ENCODE measurements at regions not wholly inside any gene's neighbourhood (a gene's known extent, or its start where the extent isn't known, plus 50 kb on each side); places are given as distances from the start of the nearest gene placed in this dataset.

GRCh38 chr22:47533961-47534803, 771.7 kb downstream of the TBC1D22A start:
- TF ChIP-seq GATA2 (IDR thresholded peaks at IDR 0.05; ENCODE audit: low read depth, low read length) (no peak), GATA3 (IDR thresholded peaks at IDR 0.05; ENCODE audit: low read depth, low read length) (no peak)

GRCh38 chr22:47517062-47517461, 754.6 kb downstream of the TBC1D22A start:
- no peak for TF ChIP-seq GATA2 (IDR thresholded peaks at IDR 0.05; ENCODE audit: low read depth, low read length)
- no peak for TF ChIP-seq GATA3 (IDR thresholded peaks at IDR 0.05; ENCODE audit: low read depth, low read length)

- no peak for TF ChIP-seq GATA2 (IDR thresholded peaks at IDR 0.05; ENCODE audit: low read depth, low read length)
- TF ChIP-seq GATA3 (IDR thresholded peaks at IDR 0.05; ENCODE audit: low read depth, low read length) = no peak
Observed at GRCh38 chr22:47515384-47516125, 753.1 kb downstream of the TBC1D22A start.

DNA sequence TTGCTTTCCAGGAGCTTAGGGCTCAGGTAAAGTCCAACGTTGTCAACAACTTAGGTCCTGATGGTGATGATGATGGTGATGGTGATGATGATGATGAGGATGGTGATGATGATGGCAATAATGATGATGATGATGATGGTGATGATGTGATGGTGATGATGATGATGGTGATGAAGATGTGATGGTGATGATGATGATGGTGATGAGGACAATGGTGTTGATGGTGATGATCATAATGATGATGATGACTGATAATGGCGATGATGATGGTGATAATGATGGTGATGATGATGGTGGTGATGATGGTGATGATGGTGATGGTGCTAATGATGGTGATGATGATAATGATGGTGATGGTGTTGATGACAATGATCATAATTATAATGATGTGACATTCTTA, 750.2 kb downstream of the TBC1D22A start:
- TF ChIP-seq GATA2 (IDR thresholded peaks at IDR 0.05; ENCODE audit: low read depth, low read length) (no peak), GATA3 (IDR thresholded peaks at IDR 0.05; ENCODE audit: low read depth, low read length) (no peak)

- TF ChIP-seq GATA3 (IDR thresholded peaks at IDR 0.05; ENCODE audit: low read depth, low read length) = no peak
- no peak for TF ChIP-seq GATA2 (IDR thresholded peaks at IDR 0.05; ENCODE audit: low read depth, low read length)
Observed at GRCh38 chr22:47504962-47505361, 742.5 kb downstream of the TBC1D22A start.

DNA sequence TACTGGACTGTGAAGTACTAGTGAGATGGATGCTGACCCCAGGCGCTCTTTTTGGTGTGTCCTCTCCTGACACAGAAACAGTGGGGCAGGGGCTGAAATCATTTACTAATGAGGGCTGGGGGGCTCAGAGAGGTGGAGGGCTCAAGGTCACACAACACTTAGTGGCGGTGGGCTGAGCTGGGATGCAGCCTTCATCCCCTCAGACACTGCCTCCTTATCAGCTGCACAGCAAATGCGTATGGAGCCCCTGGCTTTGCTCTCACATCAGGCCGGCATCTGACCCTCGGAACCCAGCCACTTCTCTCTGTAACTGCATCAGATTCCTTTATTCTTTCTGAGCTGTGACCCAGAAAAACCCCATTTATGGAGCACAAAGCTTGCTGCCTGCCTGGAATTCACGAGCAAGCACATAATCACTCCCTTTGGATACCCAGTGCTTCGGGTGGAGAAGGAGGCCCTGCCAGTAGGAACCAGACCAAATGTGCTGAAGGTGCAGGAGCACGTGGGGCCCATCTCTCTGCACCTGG, 736.6 kb downstream of the TBC1D22A start:
- no peak for TF ChIP-seq GATA2 (IDR thresholded peaks at IDR 0.05; ENCODE audit: low read depth, low read length)
- TF ChIP-seq GATA3 (IDR thresholded peaks at IDR 0.05; ENCODE audit: low read depth, low read length) = no peak

DNA sequence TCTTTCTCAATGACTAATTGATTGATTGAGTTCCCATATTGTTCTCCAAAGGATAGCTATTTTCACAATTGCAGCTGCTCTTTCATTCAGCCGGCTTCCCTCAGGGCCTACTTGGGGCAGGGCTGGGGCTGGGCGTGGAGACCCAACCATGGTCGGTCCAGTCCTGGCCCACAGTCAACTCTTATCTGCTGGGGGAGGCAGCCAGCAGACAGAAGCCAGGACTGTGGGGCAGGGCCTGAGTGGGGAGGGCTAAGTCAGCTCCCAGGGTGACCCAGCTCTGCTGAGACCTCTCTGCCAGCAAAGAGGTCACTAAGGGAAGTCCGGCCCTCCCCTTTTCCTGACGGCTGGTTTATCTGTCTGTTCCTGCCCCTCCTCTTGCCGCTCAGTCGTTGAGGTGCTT, 735.2 kb downstream of the TBC1D22A start:
- no peak for TF ChIP-seq GATA3 (IDR thresholded peaks at IDR 0.05; ENCODE audit: low read depth, low read length)
- no peak for TF ChIP-seq GATA2 (IDR thresholded peaks at IDR 0.05; ENCODE audit: low read depth, low read length)

DNA sequence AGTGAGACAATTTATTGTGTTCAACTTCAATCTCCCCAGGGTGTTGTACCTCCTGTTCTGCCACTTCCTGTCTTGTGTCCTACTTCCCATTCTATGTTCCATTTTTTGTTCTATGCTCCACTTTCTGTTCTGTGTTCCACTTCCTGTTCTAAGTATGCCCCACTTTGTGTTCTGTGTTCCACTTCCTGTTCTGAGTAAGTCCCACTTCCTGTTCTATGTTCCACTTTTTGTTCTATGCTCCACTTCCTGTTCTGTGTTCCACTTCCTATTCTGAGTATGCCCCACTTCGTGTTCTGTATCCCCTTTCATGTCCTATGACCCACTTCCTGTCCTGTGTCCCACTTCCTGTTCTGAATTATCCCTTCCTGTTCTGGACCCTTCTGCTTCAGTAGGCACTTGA, 732.7 kb downstream of the TBC1D22A start:
- TF ChIP-seq GATA2 (IDR thresholded peaks at IDR 0.05; ENCODE audit: low read depth, low read length) (no peak), GATA3 (IDR thresholded peaks at IDR 0.05; ENCODE audit: low read depth, low read length) (no peak)

- TF ChIP-seq GATA2 (IDR thresholded peaks at IDR 0.05; ENCODE audit: low read depth, low read length) = no peak
- no peak for TF ChIP-seq GATA3 (IDR thresholded peaks at IDR 0.05; ENCODE audit: low read depth, low read length)
Observed at GRCh38 chr22:47486569-47487312, 724.3 kb downstream of the TBC1D22A start.

DNA sequence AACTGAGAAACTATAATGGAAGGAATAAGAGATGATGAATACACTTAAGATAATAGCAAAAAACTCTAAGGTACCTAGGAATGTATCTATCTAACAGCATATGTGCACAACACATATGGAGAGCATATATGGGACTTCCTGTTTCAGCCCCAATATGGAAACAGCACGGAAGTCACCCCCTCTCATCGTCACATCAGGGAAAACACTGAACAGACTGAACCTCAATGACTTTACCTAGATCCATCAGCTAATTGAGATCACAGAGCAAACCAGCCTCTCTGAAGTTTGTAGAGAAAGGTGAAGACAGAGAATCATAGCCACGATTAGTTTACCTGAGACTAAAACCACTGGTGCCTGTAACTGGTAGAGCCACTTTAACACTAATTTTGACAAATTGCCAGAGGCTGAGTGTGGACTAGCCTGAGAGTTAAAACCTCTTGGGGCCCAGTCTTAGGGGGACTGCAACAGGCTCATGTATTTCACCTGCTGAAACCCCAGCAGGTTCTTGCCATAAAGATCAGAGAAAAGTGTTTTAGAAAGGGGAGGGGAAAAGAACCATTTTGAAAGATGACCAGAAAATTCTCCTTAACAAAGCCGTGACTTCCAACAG, 722.6 kb downstream of the TBC1D22A start:
- TF ChIP-seq GATA2 (IDR thresholded peaks at IDR 0.05; ENCODE audit: low read depth, low read length) (no peak), GATA3 (IDR thresholded peaks at IDR 0.05; ENCODE audit: low read depth, low read length) (no peak)

DNA sequence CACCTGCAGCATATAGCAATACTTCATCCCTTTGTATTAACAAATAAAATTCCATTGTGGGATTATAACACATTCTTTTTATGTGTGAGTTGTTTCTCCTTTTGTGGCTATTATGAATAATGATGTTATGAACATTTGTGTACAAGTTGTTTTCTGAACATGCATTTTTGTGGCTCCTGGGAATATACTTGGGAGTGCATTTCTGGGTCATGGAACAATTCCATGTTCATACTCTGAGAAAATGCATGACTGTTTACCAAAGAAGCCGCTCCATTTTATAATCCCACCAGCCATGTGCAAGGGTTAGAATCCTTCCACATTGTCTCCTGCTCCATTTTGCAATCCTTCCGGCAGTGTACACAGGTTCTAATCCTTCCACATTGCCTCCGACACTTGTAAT, 713.8 kb downstream of the TBC1D22A start:
- TF ChIP-seq GATA2 (IDR thresholded peaks at IDR 0.05; ENCODE audit: low read depth, low read length) = no peak
- TF ChIP-seq GATA3 (IDR thresholded peaks at IDR 0.05; ENCODE audit: low read depth, low read length) = no peak

- no peak for TF ChIP-seq GATA2 (IDR thresholded peaks at IDR 0.05; ENCODE audit: low read depth, low read length)
- TF ChIP-seq GATA3 (IDR thresholded peaks at IDR 0.05; ENCODE audit: low read depth, low read length) = no peak
Observed at GRCh38 chr22:47474895-47475294, 712.4 kb downstream of the TBC1D22A start.

- no peak for TF ChIP-seq GATA2 (IDR thresholded peaks at IDR 0.05; ENCODE audit: low read depth, low read length)
Observed at GRCh38 chr22:47474464-47474863, 712.0 kb downstream of the TBC1D22A start.

DNA sequence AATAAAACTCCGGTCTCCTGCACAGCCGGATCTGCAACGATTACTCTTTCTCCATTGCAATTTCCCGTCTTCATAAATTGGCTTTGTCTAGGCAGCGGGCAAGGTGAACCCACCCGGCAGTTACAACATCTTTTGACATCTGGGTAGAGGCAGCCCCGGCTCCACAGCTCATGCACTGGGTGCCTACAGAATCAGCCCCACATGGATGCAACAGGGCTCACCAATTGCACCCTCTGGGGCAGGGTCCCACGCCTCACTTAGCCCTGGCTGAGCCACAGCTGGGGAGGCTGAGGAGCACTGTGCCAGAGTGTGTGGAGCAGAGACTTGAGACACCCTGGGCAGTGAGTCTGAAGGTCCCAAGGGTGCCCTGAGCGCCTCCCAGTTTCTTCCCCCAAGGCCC, 710.2 kb downstream of the TBC1D22A start:
- no peak for TF ChIP-seq GATA2 (IDR thresholded peaks at IDR 0.05; ENCODE audit: low read depth, low read length)
- no peak for TF ChIP-seq GATA3 (IDR thresholded peaks at IDR 0.05; ENCODE audit: low read depth, low read length)
